Activated T-helper 1 cell treated with anti-CD3 and anti-CD28 coated beads, Interleukin-12 subunit alpha, Interleukin-12 subunit beta, Interleukin-2, Interleukin-4 antibody, amounts not matched to agents 30 ng/mL and 10 ng/mL and 1 ng/mL, durations not matched to agents 14 hours and 24 hours and 36 hours (primary cell): ENCODE measurements at regions not wholly inside any gene's neighbourhood (a gene's known extent, or its start where the extent isn't known, plus 50 kb on each side); places are given as distances from the start of the nearest gene placed in this dataset.
"Not testable (repeated sequence)": the region's sequence is repeated elsewhere in the genome, so short reads cannot be mapped to it uniquely, and the experiment has no call there.

Experiments
- DNase-seq: peaks from one replicate; pipeline ENCODE4 v3.0.0; 2021; ENCODE audit warnings: low spot score
- H3K27ac Mint-ChIP-seq: one replicate; pipeline ENCODE4 v1.8.0; 2021; ENCODE audit warnings: mild to moderate bottlenecking, mixed read lengths
- H3K27me3 Mint-ChIP-seq: one replicate; pipeline ENCODE4 v1.8.0; 2022; ENCODE audit warnings: mild to moderate bottlenecking, moderate library complexity, mixed read lengths; ENCODE audit not compliant: insufficient read depth
- H3K36me3 Mint-ChIP-seq: one replicate; pipeline ENCODE4 v1.8.0; 2021; ENCODE audit warnings: low read depth, mixed read lengths
- H3K4me1 Mint-ChIP-seq: one replicate; pipeline ENCODE4 v1.8.0; 2021; ENCODE audit warnings: low read depth, mixed read lengths
- H3K4me3 Mint-ChIP-seq: one replicate; pipeline ENCODE4 v1.8.0; 2021; ENCODE audit warnings: mild to moderate bottlenecking, moderate library complexity, mixed read lengths
- H3K9me3 Mint-ChIP-seq: one replicate; pipeline ENCODE4 v1.8.0; 2021; ENCODE audit warnings: mixed read lengths
- intact Hi-C: fragments of 100-400 bp; cut with micrococcal nuclease; formaldehyde crosslinking; loops from one replicate; pipeline ENCODE4 v1.15.1; 2024

DNA sequence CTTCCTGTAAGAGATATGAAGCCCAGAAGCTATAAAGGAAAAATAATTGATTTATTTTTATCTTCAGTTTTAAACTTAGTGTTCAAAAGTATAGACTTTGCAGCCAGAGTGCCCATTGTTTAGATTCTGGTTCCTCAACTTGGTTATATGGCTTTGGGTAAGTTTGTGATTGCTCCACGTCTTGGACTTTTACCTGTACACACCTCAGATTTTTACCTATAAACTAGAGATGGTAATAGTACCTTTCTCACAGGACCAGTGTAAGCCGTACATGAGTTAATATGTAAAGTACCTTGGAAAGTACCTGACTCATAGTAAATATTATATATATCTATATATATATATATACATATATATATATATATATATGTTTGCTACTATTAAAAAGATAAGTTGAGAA lies 283.8 kb downstream of the RAP2B start:
- H3K27me3 Mint-ChIP-seq: no peaks in the 10 kb centered on the region
- no peaks in the 10 kb centered on the region for H3K9me3 Mint-ChIP-seq
- no peaks in the 10 kb centered on the region for H3K36me3 Mint-ChIP-seq
- H3K27ac Mint-ChIP-seq: no peak overlapping the region
- no peak overlapping the region for H3K4me3 Mint-ChIP-seq
- peaks cover 11% of the 10 kb centered on the region for H3K4me1 Mint-ChIP-seq
- intact Hi-C loops: no loop called here
- DNase-seq: no peak

DNA sequence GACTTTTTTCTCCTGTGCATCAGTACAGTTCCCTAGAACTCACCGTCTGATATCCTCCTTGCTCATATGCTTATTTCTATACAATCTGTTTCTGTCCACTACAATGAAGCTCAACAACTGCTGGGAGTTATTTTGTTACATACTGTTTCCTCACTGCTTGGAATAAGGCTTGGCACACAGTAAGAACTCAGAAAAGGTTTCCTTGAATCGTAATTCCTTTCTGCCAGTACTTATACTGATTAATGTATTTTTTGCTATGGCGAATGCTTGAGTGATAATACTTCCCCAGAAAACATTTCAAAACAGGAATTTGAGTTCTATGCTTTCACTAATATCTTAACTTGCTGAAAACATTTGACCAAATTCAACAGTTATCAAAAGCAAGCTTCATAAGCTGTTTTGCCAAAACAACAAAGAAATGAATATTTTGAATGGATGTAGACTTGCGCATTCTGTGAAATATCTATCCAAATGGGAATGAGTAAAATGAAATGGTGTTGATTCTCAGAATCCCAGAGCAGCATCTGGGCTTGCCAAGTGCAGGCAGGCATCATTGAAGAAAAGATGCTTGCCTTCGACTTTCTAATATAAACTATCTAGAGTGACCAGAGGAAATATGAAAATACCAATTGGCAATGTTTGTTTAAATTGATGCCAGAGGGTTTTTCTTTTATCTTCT lies 286.3 kb downstream of the RAP2B start:
- peaks cover under 1% of the 10 kb centered on the region for H3K4me1 Mint-ChIP-seq
- intact Hi-C loops: no loop called here
- H3K9me3 Mint-ChIP-seq: no peaks in the 10 kb centered on the region
- H3K36me3 Mint-ChIP-seq: no peaks in the 10 kb centered on the region
- no peak for DNase-seq
- no peak overlapping the region for H3K4me3 Mint-ChIP-seq
- no peaks in the 10 kb centered on the region for H3K27me3 Mint-ChIP-seq
- H3K27ac Mint-ChIP-seq: no peak overlapping the region

DNA sequence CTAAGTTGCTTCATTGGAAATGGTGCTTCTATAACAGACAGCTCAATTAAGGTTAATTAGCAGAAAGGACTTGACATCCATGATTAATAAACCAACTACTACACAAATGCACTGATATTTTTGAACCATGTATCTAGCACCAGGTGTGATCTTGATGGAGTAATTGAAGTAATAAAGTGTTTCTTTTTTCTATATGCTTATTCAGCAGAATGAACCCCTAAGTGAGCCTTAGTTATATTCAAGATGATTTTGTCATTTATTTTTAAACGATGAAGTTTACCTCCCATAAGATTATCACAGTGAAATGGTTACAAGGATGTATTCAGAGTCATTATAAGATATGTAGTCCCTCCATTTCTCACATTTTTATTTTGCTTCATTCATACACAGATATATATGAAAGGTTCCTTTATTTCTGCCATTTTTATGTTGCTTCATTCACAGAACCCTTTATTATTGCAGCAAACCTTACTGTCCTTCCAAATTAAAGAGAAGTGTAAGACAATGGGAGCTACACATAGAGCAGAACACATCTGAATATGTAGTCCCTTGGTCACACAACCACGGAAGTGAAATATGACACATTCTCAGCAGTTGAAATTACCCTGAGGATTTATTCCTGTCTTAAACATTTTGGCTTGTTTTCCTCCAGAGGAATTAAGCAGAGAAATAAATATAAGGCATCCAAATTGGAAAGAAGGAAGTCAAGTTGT lies 295.0 kb downstream of the RAP2B start:
- DNase-seq: no peak
- Mint-ChIP-seq H3K4me1 (no peaks in the 10 kb centered on the region), H3K27ac (no peak overlapping the region), H3K27me3 (no peaks in the 10 kb centered on the region), H3K4me3 (no peak overlapping the region), H3K36me3 (no peaks in the 10 kb centered on the region), H3K9me3 (no peaks in the 10 kb centered on the region)
- intact Hi-C loops: no loop called here

DNA sequence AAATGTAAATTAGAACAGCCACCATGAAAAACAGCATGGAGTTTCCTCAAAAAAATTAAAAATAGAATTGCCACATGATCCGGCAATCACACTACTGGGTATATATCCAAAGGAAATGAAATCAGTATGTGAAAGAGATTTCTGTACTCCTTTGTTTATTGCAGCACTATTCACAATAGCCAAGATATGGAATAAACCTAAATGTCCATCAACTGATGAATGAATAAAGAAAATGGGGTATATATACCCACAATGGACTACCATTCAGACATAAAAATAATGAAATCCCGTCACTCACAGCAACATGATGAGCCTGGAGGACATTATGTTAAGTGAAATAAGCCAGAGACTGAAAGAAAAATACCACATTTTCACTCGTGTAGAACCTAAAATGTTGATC lies 296.9 kb downstream of the RAP2B start:
- H3K9me3 Mint-ChIP-seq: no peaks in the 10 kb centered on the region
- H3K27me3 Mint-ChIP-seq: no peaks in the 10 kb centered on the region
- no peak for DNase-seq
- H3K4me3 Mint-ChIP-seq: no peak overlapping the region
- peaks cover 5% of the 10 kb centered on the region for H3K4me1 Mint-ChIP-seq
- intact Hi-C loops: no loop called here
- H3K36me3 Mint-ChIP-seq: no peaks in the 10 kb centered on the region
- no peak overlapping the region for H3K27ac Mint-ChIP-seq

DNA sequence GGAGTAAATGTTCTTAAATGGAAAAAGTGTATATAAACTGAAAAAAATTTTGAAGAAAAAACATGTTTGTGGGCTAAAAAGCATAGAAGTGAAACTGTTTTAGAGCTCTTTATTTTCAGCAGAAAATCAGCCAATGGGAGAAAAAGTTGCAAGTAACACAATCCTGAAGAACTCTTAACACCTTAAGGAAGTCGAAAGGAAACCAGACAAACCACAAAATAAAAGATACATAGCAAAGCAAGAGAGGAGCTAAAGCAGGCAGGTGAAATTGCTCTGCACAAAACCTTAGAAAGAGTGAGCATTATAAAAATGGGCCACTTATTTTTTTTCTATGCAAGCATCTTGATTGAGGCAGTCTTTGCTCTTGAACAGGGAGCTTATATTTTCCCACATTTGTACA lies 300.5 kb downstream of the RAP2B start:
- DNase-seq: no peak
- H3K27ac Mint-ChIP-seq: no peak overlapping the region
- no peaks in the 10 kb centered on the region for H3K36me3 Mint-ChIP-seq
- no peak overlapping the region for H3K4me3 Mint-ChIP-seq
- peaks cover 5% of the 10 kb centered on the region for H3K4me1 Mint-ChIP-seq
- no peaks in the 10 kb centered on the region for H3K9me3 Mint-ChIP-seq
- intact Hi-C loops: no loop called here
- no peaks in the 10 kb centered on the region for H3K27me3 Mint-ChIP-seq

DNA sequence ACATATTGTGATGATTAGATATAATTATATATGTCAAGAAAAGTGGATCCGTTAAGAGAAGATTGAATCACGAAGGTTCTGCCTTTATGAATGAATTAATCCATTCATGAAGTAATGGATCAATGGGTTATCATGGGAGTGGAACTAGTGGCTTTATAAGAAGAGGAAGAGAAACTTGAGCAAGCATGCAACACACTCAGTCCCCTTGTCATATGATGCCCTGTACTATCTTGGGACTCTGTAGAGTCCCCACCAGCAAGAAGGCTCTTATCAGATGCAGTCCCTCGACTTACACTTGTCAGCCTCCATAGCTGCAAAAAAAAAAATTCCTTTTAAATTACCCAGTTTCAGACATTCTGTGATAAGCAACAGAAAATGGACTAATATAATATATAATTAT lies 301.9 kb downstream of the RAP2B start:
- Mint-ChIP-seq H3K4me1 (peaks cover 5% of the 10 kb centered on the region), H3K4me3 (no peak overlapping the region), H3K27ac (no peak overlapping the region), H3K36me3 (no peaks in the 10 kb centered on the region), H3K9me3 (no peaks in the 10 kb centered on the region), H3K27me3 (no peaks in the 10 kb centered on the region)
- no peak for DNase-seq
- intact Hi-C loops: no loop called here

DNA sequence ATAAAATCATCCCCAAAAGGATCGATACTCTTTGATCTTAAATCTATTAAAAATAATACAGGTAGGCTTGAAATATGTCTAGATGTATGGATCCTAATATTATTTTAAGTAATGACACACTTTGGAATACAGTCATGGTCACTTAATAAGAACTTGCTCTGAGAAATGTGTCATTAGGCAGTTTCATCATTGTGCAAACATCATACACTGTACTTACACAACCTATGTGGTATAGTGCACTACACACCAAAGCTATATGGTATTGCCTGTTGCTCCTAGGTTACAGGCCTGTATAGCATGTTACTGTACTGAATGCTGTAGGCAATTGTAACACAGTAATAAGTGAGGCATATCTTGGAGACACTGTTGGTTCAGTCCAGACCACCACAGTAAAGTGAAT lies 307.1 kb downstream of the RAP2B start:
- Mint-ChIP-seq H3K9me3 (no peaks in the 10 kb centered on the region), H3K4me3 (no peak overlapping the region), H3K4me1 (no peaks in the 10 kb centered on the region), H3K27ac (no peak overlapping the region), H3K27me3 (no peaks in the 10 kb centered on the region), H3K36me3 (no peaks in the 10 kb centered on the region)
- no peak for DNase-seq
- intact Hi-C loops: no loop called here

DNA sequence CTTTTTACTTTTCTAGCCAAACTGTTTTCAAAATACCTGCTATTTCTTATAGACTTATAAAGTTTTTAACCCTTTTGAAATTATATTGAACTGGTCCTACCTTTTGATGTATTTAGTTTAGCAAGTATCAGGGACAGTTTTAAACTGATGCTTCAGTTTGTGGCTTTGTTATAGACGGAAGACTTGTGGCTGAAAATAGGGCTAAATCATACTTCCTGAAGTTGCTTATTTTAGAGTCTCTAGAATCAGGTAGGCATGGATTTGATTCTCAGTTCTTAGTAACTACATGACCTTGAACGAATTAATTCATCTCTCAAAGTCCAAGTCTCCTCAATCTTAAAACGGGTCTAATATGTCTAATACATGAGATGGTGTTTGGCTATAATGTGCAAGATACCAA lies 322.8 kb downstream of the RAP2B start:
- Mint-ChIP-seq H3K27me3 (no peaks in the 10 kb centered on the region), H3K9me3 (no peaks in the 10 kb centered on the region), H3K27ac (no peak overlapping the region), H3K4me3 (no peak overlapping the region), H3K4me1 (peaks cover 5% of the 10 kb centered on the region), H3K36me3 (no peaks in the 10 kb centered on the region)
- intact Hi-C loops: no loop called here
- no peak for DNase-seq

DNA sequence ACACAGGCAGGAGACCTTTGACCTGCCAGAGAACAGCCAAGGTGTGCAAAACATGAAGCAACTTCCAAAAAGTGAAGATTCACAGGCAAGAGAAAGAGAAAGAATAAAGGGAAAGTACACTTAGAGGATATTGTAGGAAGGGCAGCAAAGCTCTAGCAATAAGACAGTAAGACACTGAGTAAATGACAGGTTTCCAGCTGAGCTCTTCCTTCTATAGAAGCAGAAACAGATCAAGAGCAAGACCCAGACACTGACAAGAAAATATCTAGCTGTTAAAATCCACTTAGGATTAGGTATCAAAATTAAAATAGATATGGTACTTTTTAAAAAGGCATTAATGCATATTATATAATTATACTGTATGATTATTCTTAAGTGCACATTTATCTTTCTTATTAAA lies 333.4 kb downstream of the RAP2B start:
- Mint-ChIP-seq H3K36me3 (no peaks in the 10 kb centered on the region), H3K9me3 (no peaks in the 10 kb centered on the region), H3K27me3 (no peaks in the 10 kb centered on the region), H3K27ac (no peak overlapping the region), H3K4me1 (no peaks in the 10 kb centered on the region), H3K4me3 (no peak overlapping the region)
- intact Hi-C loops: loop anchor here (10.0 kb wide), 1 partner anchor 451 kb away; no protein-coding TSS in a partner anchor
- DNase-seq: no peak

DNA sequence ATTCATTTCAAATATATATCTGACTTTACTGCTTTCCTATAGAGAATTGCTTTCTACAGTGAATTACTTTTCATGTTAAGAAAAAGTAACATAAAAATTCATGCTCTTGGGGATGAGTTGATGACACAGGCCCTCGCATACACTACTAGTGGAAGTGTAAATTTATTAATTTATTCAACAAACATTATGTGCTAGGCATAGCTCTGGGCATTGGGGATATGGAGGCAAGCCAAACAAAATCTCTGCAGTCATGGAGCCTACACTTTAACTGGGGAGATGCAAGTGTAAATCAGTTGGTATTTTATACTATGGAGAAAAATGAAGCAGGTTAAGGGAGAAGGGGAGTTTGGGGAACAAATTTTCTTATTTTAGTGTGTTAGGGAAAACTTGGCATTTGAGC lies 340.7 kb downstream of the RAP2B start:
- Mint-ChIP-seq H3K27me3 (no peaks in the 10 kb centered on the region), H3K36me3 (peaks cover 1% of the 10 kb centered on the region), H3K9me3 (no peaks in the 10 kb centered on the region), H3K4me1 (no peaks in the 10 kb centered on the region), H3K27ac (no peak overlapping the region), H3K4me3 (no peak overlapping the region)
- intact Hi-C loops: no loop called here
- DNase-seq: no peak

DNA sequence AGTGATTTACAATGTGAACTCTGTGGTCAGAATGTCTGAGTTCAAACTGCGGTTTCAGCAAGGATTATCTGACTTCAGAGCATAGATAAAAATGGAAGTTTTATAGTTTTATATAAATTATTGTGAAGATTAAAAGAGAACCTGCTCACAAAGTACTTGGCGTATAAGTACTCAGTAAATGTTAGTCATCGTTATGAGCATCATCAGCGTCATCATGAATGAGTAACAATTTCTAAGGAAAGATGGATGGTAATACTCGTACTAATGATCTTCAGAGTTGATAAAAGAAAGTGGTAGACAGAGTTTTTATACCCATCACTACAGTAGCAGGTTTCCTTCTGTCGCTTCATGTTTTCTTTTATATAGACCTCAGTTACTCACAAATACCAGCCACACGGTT lies 341.8 kb downstream of the RAP2B start:
- Mint-ChIP-seq H3K9me3 (no peaks in the 10 kb centered on the region), H3K4me1 (no peaks in the 10 kb centered on the region), H3K4me3 (no peak overlapping the region), H3K27me3 (peaks cover under 1% of the 10 kb centered on the region), H3K36me3 (peaks cover 1% of the 10 kb centered on the region), H3K27ac (no peak overlapping the region)
- intact Hi-C loops: no loop called here
- DNase-seq: no peak

DNA sequence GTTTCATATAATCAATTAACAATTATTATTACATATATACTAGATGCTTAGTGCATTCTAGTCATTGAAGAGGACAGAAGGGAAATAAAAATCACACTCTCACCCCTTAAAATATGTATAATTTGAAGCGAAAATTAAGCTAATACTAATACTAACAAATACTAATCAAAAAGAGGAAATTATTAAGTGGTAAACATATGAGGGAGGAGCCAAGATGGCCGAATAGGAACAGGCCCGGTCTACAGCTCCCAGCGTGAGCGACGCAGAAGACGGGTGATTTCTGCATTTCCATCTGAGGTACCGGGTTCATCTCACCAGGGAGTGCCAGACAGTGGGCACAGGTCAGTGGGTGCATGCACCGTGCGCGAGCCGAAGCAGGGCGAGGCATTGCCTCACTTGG lies 344.2 kb downstream of the RAP2B start:
- DNase-seq, intact Hi-C loops, H3K9me3 Mint-ChIP-seq, H3K27me3 Mint-ChIP-seq, H3K4me1 Mint-ChIP-seq, H3K27ac Mint-ChIP-seq, H3K4me3 Mint-ChIP-seq, H3K36me3 Mint-ChIP-seq: not testable (repeated sequence)

DNA sequence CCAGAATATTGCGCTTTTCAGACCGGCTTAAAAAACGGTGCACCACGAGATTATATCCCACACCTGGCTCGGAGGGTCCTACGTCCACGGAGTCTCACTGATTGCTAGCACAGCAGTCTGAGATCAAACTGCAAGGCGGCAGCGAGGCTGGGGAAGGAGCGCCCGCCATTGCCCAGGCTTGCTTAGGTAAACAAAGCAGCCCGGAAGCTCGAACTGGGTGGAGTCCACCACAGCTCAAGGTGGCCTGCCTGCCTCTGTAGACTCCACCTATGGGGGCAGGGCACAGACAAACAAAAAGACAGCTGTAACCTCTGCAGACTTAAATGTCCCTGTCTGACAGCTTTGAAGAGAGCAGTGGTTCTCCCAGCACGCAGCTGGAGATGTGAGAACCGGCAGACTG lies 344.7 kb downstream of the RAP2B start:
- H3K27ac Mint-ChIP-seq, H3K36me3 Mint-ChIP-seq, H3K9me3 Mint-ChIP-seq, H3K27me3 Mint-ChIP-seq, H3K4me3 Mint-ChIP-seq, DNase-seq, intact Hi-C loops, H3K4me1 Mint-ChIP-seq: not testable (repeated sequence)

DNA sequence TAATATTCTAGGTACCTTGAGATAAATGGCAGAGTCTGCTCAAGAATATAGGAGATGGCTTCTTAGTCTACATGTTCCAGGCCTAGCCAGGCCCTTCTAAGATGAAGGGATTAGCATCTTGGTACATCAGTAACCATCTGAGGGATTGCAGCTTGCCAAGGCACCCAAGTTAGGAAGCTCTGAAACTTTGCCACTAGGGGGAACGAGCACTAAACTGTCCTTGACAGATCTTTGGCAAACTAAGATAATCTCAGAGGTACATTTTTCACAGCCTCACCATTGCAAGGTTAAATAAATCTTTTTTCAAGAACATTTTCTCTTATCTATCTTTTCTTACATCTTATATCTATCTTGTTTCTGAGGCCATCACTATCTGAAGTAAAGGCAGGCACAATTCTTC lies 351.2 kb downstream of the RAP2B start:
- DNase-seq: no peak
- intact Hi-C loops: no loop called here
- Mint-ChIP-seq H3K36me3 (no peaks in the 10 kb centered on the region), H3K4me3 (no peak overlapping the region), H3K4me1 (no peaks in the 10 kb centered on the region), H3K27me3 (peaks cover 1% of the 10 kb centered on the region), H3K27ac (no peak overlapping the region), H3K9me3 (peaks cover 5% of the 10 kb centered on the region)
